SH-SY5Y (cell line): ENCODE measurements at regions not wholly inside any gene's neighbourhood (a gene's known extent, or its start where the extent isn't known, plus 50 kb on each side); places are given as distances from the start of the nearest gene placed in this dataset.

Source experiments
- GATA2 ChIP-seq: IDR thresholded peaks from 2 replicates; pipeline ENCODE4 v1.6.1; 2011; ENCODE audit warnings: mild to moderate bottlenecking, low read depth, low read length
- GATA3 ChIP-seq: IDR thresholded peaks from 2 replicates; pipeline ENCODE4 v1.6.1; 2011; ENCODE audit warnings: low read depth, mild to moderate bottlenecking, low read length, moderate library complexity

DNA sequence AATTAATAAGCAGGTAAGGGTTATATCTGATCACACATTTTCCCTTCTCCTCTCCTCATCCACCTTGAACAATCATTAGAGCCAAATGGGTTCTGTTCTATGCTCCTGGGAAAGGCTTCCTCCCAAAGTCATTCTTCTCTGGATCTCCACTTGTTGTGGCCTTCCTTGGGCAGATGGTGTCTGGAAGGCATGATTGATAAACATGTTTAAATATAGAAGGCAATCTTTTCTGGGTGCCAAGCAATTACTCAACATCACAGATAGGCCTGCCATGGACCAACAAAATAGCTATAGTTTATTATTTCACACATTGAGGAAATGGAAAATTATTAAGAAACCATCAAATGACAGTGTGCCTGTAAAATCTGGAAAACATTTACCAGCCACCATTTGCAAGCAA is 73.5 kb downstream of the KCNA4 start:
- no peak for TF ChIP-seq GATA3
- TF ChIP-seq GATA2 = no peak
